ENCODE measurements at regions not wholly inside any gene's neighbourhood (a gene's known extent, or its start where the extent isn't known, plus 50 kb on each side); places are given as distances from the start of the nearest gene placed in this dataset.

DNA sequence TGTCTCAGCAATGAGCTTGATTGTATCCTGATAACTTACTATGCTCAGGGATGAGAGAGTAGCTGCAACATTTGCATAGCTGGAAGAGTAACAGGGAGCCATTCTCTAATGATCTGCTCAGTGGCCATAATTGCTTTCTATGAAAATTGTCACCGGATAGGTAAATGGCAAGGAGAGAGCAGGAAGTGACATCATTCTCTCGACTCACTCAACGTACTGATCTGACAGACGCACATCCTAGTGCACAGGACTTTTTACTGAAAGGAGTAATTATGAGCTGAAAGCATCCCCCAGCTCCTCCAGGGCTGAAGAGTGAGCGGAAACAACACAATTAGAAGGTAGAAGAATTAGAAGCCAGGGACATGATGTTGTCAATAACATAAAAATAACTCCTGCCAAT lies 71.8 kb downstream of the IRX5 start:
- no peak for FAIRE-seq
- Histone ChIP-seq H3K9ac (ENCODE audit: insufficient read depth in 1 of 2, low read depth in 2 of 2, low read length in 2 of 2) (no peak overlapping the region), H3K4me2 (ENCODE audit: insufficient read depth, low read length) (no peak overlapping the region), H3K4me1 (replicated peaks in 1 of 2; ENCODE audit: control insufficient read depth in 2 of 2, insufficient read depth in 2 of 2, low read length in 2 of 2) (0 out of 5 replicates have a peak, but pooled peaks cover 0 to 3% of the 10 kb centered on the region in 2 experiments), H4K20me1 (replicated peaks; ENCODE audit: control insufficient read depth, insufficient read depth, low read length) (no peaks in the 10 kb centered on the region), H3K27ac (ENCODE audit: extremely low read depth, low read depth, low read length) (no peak overlapping the region), H3K9me3 (replicated peaks; ENCODE audit: control insufficient read depth, insufficient read depth, low read depth, low read length) (no peaks in the 10 kb centered on the region), H3K9me1 (ENCODE audit: control insufficient read depth, insufficient read depth, low read length) (no peaks in the 10 kb centered on the region), H3K27me3 (ENCODE audit: control insufficient read depth in 2 of 2, insufficient read depth in 2 of 2, low read length in 2 of 2) (peaks cover 23 to 42% of the 10 kb centered on the region in 2 experiments), H3K36me3 (ENCODE audit: control insufficient read depth, insufficient read depth, low read length) (no peaks in the 10 kb centered on the region), H2AFZ (ENCODE audit: low read depth, low read length) (no peak overlapping the region), H3K79me2 (ENCODE audit: control insufficient read depth, insufficient read depth, low read length) (no peaks in the 10 kb centered on the region), H3K4me3 (no peak overlapping the region)
- no peak for ATAC-seq
- ChIA-PET CTCF (ENCODE audit: low intra/inter-chr PET ratio) (interaction anchor here (0.6 kb wide), 1 partner anchor 1111 kb away, joined by 4 read pairs; no protein-coding TSS in a partner anchor), POLR2A (interaction anchor here (0.9 to 1.0 kb wide), 2 partner anchors 13 to 18 kb away, joined by 3 to 4 read pairs; no protein-coding TSS in a partner anchor)
- BruUV-seq (replicated peaks): no TSS peak
- 0% methylated on average over 5 of the region's 5 CpGs for WGBS (ENCODE audit: insufficient coverage, low coverage, missing lambda C conversion rate)
- TF ChIP-seq ESRRA (IDR thresholded peaks at IDR 0.05; ENCODE audit: borderline replicate concordance, low read depth) (no peak), GABPA (tag; conservative IDR thresholded peaks at IDR 0.05; ENCODE audit: low read depth) (0 out of 2 replicates have a peak, but pooled peaks have one; percentile 30)
- no peak for DNase-seq (ENCODE audit: extremely low read depth in 1 of 4, low spot score in 3 of 4)
- in situ Hi-C loops (cut with MboI) (loop anchor here (25.0 kb wide), 1 partner anchor 1065 kb away; no protein-coding TSS in a partner anchor), intact Hi-C loops (cut with micrococcal nuclease) (no loop called here)

DNA sequence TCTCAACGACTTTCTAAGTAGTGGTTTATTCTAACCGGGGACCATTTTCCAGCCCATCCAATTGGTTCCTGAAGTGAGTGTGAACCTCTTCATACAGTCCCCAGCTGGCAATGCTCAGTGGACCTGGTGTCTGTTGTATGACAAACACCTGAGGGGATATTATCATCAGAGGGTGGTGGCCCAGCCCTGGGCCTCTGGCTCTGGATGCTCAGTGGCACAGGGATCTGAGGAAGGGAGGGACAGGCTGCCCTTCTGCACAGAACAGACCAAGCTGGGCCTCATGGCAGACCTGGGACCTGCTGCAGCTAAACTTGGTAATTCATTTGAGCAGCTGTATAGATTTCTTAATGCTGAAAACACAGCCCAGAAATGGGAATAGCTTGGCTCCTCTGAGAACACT lies 72.6 kb downstream of the IRX5 start:
- ATAC-seq (no peak), FAIRE-seq (no peak), DNase-seq (ENCODE audit: extremely low read depth in 1 of 4, low spot score in 3 of 4) (no peak)
- no peak overlapping the region for H3K27ac ChIP-seq (ENCODE audit: extremely low read depth, low read depth, low read length)
- no peaks in the 10 kb centered on the region for H3K9me1 ChIP-seq (ENCODE audit: control insufficient read depth, insufficient read depth, low read length)
- H4K20me1 ChIP-seq (replicated peaks; ENCODE audit: control insufficient read depth, insufficient read depth, low read length): no peaks in the 10 kb centered on the region
- no TSS peak for BruUV-seq (replicated peaks)
- H3K36me3 ChIP-seq (ENCODE audit: control insufficient read depth, insufficient read depth, low read length): no peaks in the 10 kb centered on the region
- no peak overlapping the region for H3K9ac ChIP-seq (ENCODE audit: insufficient read depth in 1 of 2, low read depth in 2 of 2, low read length in 2 of 2)
- ChIA-PET POLR2A (interaction anchor here (0.9 kb wide), 1 partner anchor 12 kb away, joined by 3 read pairs; no protein-coding TSS in a partner anchor), CTCF (ENCODE audit: low intra/inter-chr PET ratio) (no interaction called here)
- in situ Hi-C loops (cut with MboI): loop anchor here (25.0 kb wide), 1 partner anchor 1066 kb away; no protein-coding TSS in a partner anchor
- H3K4me1 ChIP-seq (replicated peaks in 1 of 2; ENCODE audit: control insufficient read depth in 2 of 2, insufficient read depth in 2 of 2, low read length in 2 of 2): 0 out of 5 replicates have a peak, but pooled peaks cover 0 to 3% of the 10 kb centered on the region in 2 experiments
- no peaks in the 10 kb centered on the region for H3K9me3 ChIP-seq (replicated peaks; ENCODE audit: control insufficient read depth, insufficient read depth, low read depth, low read length)
- H3K79me2 ChIP-seq (ENCODE audit: control insufficient read depth, insufficient read depth, low read length): no peaks in the 10 kb centered on the region
- intact Hi-C loops (cut with micrococcal nuclease): no loop called here
- no peak overlapping the region for H3K4me2 ChIP-seq (ENCODE audit: insufficient read depth, low read length)
- H3K27me3 ChIP-seq (ENCODE audit: control insufficient read depth in 2 of 2, insufficient read depth in 2 of 2, low read length in 2 of 2): peaks cover 23 to 39% of the 10 kb centered on the region in 2 experiments
- H3K4me3 ChIP-seq: no peak overlapping the region
- whole genome bisulfite sequencing (ENCODE audit: insufficient coverage, low coverage, missing lambda C conversion rate): 3% methylated on average over 2 of the region's 2 CpGs
- no peak overlapping the region for H2AFZ ChIP-seq (ENCODE audit: low read depth, low read length)
- no peak for TF ChIP-seq ZNF3 (CRISPR knock-in tag; IDR thresholded peaks at IDR 0.05)
- no peak for TF ChIP-seq BCL6 (CRISPR knock-in tag; IDR thresholded peaks at IDR 0.05)
- TF ChIP-seq ZNF76 (CRISPR knock-in tag; IDR thresholded peaks at IDR 0.05; ENCODE audit: borderline replicate concordance): no peak
- TF ChIP-seq HEY1 (CRISPR knock-in tag; IDR thresholded peaks at IDR 0.05; ENCODE audit: borderline replicate concordance): no peak
- TF ChIP-seq, protein P1, sequence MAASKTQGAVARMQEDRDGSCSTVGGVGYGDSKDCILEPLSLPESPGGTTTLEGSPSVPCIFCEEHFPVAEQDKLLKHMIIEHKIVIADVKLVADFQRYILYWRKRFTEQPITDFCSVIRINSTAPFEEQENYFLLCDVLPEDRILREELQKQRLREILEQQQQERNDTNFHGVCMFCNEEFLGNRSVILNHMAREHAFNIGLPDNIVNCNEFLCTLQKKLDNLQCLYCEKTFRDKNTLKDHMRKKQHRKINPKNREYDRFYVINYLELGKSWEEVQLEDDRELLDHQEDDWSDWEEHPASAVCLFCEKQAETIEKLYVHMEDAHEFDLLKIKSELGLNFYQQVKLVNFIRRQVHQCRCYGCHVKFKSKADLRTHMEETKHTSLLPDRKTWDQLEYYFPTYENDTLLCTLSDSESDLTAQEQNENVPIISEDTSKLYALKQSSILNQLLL (CRISPR knock-in tag; IDR thresholded peaks at IDR 0.05; ENCODE audit: borderline replicate concordance): no peak
- TF ChIP-seq FOSL1 (tag; conservative IDR thresholded peaks at IDR 0.05): no peak
- no peak for TF ChIP-seq HNRNPH1 (optimal IDR thresholded peaks at IDR 0.05; ENCODE audit: low read depth, low read length)
- no peak for TF ChIP-seq ZNF695 (CRISPR knock-in tag; IDR thresholded peaks at IDR 0.05)
- TF ChIP-seq PRPF4 (IDR thresholded peaks at IDR 0.05; ENCODE audit: insufficient read depth, low read depth, low read length, poor library complexity, severe bottlenecking): no peak
- TF ChIP-seq, protein P2, sequence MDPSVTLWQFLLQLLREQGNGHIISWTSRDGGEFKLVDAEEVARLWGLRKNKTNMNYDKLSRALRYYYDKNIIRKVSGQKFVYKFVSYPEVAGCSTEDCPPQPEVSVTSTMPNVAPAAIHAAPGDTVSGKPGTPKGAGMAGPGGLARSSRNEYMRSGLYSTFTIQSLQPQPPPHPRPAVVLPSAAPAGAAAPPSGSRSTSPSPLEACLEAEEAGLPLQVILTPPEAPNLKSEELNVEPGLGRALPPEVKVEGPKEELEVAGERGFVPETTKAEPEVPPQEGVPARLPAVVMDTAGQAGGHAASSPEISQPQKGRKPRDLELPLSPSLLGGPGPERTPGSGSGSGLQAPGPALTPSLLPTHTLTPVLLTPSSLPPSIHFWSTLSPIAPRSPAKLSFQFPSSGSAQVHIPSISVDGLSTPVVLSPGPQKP (CRISPR knock-in tag; IDR thresholded peaks at IDR 0.05): no peak
- no peak for TF ChIP-seq HMGN3 (IDR thresholded peaks at IDR 0.05; ENCODE audit: borderline replicate concordance, extremely low read depth, insufficient read length, low read depth, low read length)
- no peak for TF ChIP-seq CC2D1A (IDR thresholded peaks at IDR 0.05)

All from K562 (cell line).